Fibroblast of skin of back (primary cell): ENCODE measurements at regions not wholly inside any gene's neighbourhood (a gene's known extent, or its start where the extent isn't known, plus 50 kb on each side); places are given as distances from the start of the nearest gene placed in this dataset.
"Not testable (repeated sequence)": the region's sequence is repeated elsewhere in the genome, so short reads cannot be mapped to it uniquely, and the experiment has no call there.

Experiments
- DNase-seq: peaks from one replicate; pipeline ENCODE4 v3.0.0-alpha.2; 2013

DNA sequence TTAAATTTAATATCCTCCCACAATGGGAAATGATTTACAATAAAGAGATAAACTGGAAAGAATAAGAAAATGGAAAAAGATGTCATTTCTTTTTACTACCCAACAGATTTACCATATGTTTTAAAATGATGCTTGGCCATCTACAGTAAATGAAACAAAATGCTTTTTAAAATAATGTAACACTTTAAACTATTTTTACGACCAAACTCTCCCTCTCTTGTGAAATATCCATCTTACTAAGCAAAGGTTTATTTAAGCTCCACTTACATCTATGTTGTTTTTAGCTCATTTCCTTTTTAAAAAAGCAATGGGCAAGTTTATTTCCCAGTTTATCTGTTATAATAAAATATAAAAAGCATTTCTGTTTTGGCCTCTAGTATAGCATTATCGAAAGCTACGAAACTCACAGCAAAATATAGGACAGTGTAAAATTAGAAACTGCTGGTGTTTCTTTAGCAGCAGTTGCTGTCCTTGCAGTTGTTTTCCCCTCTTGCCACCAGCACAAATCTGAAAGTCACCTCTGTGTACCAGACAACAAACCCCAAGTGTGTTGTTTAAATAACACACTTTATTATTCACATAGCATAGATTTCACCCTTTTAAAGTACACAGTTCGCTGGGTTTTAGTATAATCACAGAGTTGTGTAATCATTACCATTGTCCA lies 195.1 kb downstream of the CDRT15L2 start:
- DNase-seq: no peak

DNA sequence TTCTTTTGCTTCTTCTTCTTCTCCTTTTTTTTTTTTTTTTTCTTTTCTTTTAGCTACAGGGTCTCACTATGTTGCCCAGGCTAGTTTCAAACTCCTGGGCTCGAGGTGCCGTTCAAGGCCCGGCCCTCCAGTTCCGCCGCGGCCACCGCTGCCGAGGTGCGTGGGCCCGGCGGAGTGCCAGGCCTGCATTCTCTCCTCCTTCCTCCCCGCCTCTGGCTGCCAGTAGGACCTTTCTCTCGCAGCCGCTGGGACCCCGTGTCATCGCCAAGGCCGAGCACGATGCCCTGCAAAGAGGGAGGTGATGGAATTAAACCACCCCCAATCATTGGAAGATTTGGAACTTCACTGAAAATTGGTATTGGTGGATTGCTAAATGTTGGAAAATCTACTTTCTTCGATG lies 195.8 kb downstream of the CDRT15L2 start:
- no peak for DNase-seq

DNA sequence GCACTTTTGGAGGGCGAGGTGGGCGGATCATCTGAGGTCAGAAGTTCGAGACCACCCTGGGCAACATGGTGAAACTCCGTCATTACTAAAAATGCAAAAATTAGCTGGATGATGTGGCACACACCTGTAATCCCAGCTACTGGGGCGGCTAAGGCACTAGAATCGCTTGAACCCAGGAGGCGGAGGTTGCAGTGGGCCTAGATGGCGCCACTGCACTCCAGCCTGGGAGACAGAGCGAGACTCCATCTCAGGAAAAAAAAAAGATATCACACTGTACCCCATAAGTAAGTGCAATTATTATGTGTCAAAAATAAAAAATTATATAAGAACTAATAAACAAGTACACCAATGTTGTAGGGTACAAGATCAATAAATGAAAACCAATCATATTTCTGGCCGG lies 200.0 kb downstream of the CDRT15L2 start:
- DNase-seq: no peak

DNA sequence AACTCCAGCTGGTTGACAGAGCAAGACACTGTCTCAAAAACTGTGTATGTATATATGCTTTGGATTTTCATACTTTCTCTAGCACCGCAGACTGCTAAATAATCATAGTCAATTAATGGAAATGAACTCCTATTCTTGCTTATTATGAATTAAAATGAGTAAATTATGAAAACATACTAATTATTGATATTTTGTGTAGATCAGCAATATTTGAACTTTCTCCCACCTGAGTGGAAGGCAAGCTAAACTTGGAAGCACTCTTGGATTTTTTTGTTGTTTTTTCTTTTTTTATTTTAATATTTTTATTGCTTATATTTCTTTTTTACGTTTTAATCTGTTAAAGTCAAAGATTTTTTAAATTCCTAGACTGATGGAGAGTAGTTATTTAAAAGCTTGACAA lies 201.7 kb downstream of the CDRT15L2 start:
- DNase-seq: no peak

DNA sequence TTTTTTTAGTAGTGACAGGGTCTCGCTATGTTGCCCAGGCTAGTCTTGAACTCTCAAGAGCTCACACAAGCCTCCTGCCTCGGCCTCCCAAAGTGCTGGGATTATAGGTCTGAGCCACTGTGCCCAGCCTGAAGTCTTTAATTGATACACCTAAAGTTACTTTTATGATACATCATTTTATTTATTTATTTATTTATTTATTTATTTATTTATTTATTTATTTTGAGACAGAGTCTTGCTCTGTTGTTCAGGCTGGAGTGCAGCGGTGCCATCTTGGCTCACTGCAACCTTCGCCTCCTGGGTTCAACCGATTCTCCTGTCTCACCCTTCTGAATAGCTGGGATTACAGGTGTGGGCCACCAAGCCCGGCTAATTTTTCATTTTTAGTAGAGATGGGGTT lies 202.3 kb downstream of the CDRT15L2 start:
- not testable (repeated sequence) for DNase-seq

DNA sequence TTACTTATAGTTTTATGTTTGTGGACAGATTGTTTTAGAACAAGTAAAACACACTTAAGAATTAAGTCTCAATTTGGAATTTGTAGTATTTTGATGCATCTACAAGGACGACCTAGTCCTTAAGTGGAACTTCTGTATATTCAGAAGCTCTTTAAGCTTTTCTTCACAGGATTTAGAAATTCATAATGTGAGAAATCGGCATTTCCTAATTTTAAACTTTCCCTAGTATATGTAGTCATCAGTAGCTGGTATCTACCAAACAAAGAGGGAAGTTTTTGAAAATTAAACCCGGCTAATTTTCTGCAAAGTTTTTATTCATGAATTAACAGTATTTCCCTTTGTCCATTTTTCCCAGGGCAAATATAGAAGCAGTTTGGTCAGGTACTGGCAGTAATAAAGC lies 203.6 kb downstream of the CDRT15L2 start:
- no peak for DNase-seq

DNA sequence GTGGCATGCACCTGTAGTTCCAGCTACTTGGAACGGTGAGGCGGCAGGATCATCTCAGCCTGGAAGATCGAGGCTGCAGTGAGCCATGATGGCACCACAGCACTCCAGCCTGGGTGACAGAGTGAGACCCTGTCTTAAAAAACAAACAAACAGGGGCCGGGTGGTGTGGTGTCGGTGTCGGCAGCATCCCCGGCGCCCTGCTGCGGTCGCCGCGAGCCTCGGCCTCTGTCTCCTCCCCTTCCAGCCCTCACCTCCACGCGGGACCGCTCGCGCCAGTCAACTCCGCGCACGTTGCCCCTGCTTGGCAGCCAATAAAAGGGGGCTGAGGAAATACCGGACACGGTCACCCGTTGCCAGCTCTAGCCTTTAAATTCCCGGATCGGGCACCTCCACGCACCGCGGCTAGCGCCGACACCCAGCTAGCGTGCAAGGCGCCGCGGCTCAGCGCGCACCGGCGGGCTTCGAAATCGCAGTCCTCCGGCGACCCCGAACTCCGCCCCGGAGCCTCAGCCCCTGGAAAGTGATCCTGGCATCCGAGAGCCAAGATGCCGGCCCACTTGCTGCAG lies 204.7 kb downstream of the CDRT15L2 start:
- no peak for DNase-seq

DNA sequence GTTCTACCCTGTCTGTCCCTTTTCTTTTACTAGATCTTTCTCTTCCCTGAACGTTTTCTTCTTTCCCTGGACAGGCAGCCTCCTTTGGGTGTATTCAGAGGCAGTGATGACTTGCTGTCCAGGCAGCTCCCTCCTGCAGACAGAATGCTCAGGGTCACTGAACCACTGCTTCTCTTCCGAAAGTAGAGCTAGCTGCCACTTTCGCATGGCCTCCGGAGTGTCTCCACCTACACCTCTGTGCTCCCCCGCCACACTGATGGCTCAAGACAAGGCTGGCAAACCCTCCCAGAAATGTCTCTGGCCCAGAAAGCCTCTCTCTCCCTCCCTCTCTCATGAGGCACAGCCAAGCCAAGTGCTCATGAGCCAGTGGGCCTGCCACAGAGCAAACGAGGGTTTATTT lies 207.8 kb downstream of the CDRT15L2 start:
- no peak for DNase-seq

DNA sequence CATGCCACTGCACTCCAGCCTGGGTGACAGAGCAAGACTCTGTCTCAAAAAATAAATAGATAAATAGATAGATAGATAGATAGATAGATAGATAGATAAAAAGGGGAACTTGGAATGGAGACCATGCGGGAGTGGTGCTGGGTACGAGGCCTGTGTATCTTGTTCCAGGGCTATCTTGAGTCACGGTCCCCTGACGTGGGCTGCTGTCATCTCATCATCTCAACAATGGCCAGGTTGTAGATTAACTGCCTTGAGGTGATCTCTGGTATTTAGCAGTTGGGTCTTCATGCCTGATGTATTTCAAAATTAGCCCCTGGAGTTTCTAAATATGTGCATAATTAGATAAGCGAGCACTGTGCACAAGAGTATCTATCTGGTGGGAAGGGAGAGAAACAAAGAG lies 212.1 kb downstream of the CDRT15L2 start:
- no peak for DNase-seq

DNA sequence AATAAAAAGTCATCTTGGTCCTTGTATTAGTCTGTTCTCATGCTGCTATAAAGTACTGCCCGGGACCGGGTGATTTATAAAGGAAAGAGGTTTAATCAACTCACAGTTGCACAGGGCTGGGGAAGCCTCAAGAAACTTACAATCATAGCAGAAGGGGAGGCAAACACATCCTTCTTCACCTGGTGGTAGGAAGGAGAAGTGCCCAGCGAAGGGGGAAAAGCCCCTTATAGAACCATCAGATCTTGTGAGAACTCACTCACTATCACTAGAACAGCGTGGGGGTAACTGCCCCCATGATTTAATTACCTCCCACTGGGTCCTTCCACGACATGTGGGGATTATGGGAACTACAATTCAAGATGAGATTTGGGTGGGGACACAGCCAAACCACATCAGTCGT lies 215.0 kb downstream of the CDRT15L2 start:
- not testable (repeated sequence) for DNase-seq

DNA sequence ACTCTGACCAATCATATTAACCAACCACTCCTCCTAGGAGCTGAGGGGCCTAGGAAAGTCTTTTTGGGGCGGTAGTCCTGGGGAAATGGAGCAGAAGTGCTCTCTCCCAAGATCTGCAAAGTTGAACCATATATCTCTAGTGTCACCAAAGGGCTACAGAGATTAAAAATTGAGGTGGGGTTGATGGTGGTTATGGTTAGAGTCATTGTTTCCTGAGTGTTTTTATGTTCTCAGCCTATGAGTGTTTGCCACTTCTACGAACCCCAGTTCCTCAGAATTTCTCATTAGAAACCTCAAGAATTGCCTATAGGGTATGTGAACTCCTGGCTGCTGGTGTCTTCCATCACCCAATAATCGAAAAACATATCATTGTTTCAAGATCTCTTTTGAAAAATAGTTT lies 217.8 kb downstream of the CDRT15L2 start:
- DNase-seq: no peak

DNA sequence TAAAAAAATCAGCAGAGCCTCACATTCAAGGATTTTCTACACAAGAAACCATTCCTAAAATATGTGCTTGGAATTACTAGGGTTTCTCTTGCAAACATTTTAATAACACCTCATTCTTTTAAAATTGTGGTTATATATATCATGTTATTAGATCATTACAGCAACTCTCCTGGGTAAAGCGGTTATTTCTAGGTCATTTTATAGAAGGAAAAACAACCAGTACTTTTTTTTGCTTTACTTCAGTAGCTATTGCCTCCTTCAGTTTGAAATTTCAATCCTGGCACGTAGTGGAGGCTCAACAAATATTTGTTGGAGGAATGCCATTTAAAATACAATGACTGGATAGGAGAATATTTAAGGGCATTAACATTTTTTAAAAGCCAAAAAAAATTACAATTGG lies 220.6 kb downstream of the CDRT15L2 start:
- peak; percentile 46 for DNase-seq

DNA sequence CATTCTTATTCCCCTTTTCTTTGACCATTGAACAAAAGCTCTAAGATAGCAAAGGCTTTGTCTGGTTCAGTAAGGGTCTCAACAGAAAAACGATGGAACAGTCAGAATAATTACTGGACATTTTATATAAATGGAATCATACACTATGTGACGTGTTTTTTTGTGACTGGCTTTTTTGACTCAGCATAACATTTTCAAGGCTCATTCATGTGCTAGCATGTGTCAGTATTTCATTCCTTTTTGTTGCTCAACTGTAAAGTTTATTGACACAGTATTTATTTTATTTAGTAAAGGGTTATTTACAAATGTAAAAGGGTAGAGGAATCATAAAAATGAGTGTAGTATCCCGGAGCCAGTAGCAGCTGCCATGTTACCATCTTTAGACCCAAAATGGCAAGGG lies 226.2 kb downstream of the CDRT15L2 start:
- DNase-seq: no peak

DNA sequence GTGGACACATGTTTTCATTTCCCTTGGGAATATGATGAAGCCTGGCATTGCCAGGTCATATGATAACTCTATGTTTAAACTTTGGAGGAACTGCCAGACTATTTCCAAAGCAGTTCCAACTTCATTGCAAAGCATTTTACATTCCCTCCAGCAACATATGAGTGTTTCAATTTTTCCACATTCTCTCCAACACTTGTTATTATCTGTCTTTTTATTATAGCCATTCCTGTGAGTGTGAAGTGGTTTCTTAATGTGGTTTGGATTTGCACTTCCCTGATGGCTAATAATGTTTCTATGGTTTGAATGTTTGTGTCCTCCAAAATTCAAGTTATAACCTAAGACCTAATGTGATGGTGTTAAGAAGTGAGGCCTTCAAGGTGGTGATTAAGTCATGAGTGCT lies 228.0 kb downstream of the CDRT15L2 start:
- DNase-seq: not testable (repeated sequence)

DNA sequence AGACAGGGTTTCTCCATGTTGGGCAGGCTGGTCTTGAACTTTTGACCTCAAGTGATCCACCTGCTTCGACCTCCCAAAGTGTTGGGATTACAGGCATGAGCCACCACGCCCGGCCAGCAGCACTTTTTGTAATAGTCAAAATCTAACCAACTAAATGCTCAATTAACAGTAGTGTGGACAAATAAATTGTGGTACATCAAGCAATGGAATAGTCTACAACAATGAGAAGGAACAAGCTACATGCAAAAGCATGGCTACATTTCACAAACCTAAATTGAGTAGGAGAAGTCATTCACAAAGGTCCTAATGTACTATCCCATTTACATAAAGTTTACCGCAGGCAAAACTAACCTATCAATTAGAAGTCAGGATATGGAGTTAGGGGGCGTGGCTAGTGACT lies 227.4 kb downstream of the USP22 start:
- DNase-seq: not testable (repeated sequence)

DNA sequence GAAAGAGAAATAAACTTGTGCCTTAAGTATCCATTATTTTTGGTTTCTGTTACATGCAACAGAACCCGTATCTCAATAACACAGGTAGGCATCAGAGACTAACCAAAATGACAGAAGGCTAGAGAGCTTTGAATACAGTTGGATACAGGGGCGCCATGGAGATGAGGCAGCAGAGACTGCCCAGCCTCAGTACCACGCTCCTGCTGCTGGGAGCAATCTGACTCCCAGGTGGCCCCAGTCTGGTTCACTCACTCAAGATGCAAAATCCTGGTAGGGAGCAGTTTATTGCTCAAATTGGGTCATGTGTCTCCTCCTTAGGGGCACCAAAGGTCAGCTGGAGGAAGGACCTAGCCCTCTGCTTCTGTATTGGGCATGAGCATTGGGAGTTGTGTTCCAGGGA lies 218.9 kb downstream of the USP22 start:
- DNase-seq: no peak

DNA sequence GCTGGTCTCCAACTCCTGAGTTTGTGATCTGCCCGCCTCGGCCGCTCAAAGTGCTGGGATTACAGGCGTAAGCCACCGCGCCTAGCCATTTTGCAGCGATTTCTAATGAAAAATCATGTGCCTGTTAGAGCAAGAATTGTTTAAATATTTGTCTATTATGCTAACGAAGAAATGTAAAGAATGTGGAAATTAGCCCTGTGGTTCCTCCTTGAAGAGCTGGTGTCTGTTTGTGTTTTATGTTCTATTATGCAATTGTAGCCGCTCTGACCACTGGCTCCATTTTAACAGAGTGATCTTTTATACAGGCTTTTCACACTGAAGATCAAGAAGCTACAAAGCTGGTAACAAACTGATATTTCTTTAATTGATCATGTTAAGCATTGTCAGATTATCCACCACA lies 217.3 kb downstream of the USP22 start:
- no peak for DNase-seq

DNA sequence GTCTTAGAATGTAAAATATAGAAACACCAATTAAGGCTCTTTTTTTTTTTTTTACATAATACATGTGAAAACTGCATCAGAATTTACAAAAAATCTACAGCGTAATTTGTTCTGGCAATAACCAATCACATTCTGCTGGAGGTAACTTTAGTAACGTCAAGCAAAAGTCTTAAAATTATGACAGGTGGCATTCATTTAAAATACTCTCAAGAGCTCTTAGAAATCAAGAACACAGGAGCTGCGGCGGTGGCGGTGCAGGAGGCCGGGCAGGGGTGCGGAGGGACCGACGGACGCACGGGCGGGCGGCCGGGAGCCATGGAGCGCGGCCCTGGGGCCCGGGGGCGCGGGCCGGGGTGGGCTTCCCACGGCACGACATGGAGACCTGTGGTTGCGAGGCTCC lies 202.4 kb downstream of the USP22 start:
- DNase-seq: not testable (repeated sequence)

DNA sequence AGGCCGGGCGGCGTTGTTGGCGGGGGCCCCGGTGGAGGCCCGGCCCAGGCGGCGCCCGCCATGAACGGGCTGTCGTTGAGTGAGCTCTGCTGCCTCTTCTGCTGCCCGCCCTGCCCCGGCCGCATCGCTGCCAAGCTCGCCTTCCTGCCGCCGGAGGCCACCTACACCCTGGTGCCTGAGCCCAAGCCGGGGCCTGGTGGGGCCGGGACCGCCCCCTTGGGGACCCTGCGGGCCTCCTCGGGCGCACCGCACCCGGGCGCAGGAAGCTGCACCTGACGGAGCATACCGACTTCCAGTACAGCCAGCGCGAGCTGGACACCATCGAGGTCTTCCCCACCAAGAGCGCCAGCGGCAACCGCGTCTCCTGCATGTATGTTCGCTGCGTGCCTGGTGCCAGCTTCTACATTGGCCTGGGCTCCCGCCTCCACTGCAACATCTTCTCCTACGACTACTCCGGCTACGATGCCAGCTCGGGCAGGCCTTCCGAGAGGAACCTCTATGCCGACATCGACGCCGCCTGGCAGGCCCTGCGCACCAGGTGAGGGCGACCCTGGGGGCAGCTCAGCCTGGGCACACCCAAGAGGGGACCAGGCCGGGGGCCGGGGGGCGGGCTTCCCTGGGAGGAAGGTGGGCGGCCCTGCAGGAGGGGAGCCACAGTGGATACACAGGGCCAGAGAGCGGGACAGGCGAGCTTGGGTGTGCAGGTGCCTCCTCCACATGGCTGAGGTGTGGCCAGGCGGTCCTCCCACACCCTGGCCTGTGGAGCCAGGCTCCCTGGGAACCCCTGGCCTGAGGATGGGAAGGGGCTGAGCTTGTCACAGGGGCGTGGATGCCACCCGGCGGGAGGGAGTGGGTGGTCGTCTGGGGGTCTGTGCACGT lies 201.6 kb downstream of the USP22 start:
- DNase-seq: not testable (repeated sequence)

DNA sequence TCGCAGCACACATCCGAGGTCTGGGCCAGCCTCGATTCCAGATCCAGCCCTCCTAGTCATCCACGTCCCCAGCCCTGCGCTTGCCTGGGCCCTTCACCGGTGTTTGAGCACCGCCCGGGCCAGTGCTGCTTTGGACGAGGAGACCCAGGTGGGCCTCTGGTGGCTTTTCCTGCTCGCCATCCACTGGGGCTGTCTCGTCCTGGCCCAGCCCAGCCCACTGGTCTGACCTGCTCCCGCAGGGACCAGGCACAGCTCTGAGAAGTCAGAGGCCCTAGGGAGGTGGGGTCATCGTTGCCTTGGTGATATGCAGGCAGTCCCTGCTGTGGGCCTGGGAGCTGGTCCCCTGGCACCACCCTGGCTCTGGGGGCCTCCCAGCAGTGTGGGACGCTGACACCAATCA lies 200.8 kb downstream of the USP22 start:
- not testable (repeated sequence) for DNase-seq

DNA sequence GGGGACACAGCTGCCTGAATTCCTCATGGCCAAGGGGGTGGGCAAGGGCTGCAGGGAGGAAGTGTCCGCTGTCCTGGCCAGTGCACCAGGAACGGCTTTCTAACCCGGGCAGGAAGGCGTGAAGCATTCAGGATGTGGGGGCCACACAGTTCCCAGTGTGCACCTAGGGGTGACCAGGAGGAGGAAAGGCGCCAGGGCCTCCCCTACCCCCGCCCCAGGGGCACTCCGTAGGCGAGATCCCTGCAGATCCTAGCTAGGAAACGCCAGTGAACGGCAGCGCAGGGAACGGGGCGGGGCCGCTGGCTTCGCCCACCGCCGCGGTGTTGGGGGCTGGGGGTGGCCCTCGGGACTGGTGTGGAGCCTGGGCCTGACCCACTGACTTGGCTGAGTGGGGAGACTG lies 199.6 kb downstream of the USP22 start:
- not testable (repeated sequence) for DNase-seq

DNA sequence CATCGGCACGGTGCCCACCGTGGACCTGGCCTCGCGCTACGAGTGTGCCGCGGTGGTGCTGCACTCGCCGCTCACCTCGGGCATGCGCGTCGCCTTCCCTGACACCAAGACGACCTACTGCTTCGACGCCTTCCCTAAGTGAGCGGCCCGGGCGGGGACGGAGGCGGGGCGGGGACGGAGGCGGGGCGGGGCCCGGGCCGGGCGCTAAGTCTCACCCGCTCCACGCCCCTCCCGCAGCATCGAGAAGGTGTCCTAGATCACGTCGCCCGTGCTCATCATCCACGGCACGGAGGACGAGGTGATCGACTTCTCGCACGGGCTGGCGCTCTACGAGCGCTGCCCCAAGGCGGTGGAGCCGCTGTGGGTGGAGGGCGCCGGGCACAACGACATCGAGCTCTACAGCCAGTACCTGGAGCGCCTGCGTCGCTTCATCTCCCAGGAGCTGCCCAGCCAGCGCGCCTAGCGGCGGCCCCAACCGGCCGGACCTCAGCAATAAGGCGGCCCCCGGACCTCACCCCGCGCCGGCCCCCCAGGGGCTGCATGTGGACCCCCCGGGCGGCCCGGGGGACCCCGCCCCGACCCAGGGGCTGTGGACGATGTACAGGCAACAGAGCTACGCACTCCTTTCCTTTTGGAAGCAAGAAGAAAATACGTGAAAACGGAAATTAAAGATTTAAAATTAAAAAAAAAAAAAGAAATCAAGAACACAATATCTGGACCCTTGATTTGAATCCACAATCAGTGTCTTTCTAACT lies 198.8 kb downstream of the USP22 start:
- DNase-seq: not testable (repeated sequence)

DNA sequence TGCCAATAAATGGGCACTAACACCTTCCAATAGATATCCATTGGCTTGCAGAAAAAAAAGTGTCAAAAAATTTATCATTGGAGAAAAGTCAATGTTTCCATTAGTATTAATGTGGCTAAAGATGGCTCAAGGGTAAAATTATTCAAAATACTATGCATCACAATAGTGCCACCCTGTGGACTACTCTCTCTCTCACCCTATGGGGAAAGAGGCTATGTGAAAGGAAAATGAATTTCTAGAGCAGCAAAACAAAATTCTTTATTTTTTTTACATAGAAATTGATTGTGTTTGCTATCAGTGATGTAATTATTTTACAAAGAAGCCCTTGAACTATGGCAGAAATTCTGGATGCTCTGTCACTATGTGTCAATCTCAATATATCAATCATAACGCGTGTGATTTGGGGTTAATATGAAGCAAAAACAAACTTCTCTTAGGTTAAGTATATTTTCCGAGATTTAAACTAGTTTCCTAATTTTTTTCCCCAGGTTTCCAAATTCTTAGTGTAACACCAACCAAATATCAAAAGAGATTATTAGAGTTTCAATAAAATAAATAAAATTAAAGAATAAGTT lies 193.9 kb downstream of the USP22 start:
- not testable (repeated sequence) for DNase-seq
